ENCODE measurements at regions not wholly inside any gene's neighbourhood (a gene's known extent, or its start where the extent isn't known, plus 50 kb on each side); places are given as distances from the start of the nearest gene placed in this dataset.

GRCh38 chr11:96481204-96481603 lies 91.4 kb downstream of the JRKL start:
- H3K4me3 ChIP-seq (ENCODE audit: low read depth in 1 of 3, low read length in 3 of 3), result no peak overlapping the region
- H3K27ac ChIP-seq (ENCODE audit: low read depth in 1 of 2, low read length in 2 of 2), result no peak overlapping the region

GRCh38 chr11:96481771-96482170 lies 92.0 kb downstream of the JRKL start:
- no peak for DNase-seq (ENCODE audit: low spot score)
- no peak for TF ChIP-seq TAF1 (conservative IDR thresholded peaks at IDR 0.05)
- TF ChIP-seq HNF4G (IDR thresholded peaks at IDR 0.05), result no peak
- no peak for TF ChIP-seq RAD21 (IDR thresholded peaks at IDR 0.05)
- no peak for TF ChIP-seq CTCF (IDR thresholded peaks at IDR 0.05; ENCODE audit: low read depth, low read length, missing input control)
- TF ChIP-seq, protein P1, sequence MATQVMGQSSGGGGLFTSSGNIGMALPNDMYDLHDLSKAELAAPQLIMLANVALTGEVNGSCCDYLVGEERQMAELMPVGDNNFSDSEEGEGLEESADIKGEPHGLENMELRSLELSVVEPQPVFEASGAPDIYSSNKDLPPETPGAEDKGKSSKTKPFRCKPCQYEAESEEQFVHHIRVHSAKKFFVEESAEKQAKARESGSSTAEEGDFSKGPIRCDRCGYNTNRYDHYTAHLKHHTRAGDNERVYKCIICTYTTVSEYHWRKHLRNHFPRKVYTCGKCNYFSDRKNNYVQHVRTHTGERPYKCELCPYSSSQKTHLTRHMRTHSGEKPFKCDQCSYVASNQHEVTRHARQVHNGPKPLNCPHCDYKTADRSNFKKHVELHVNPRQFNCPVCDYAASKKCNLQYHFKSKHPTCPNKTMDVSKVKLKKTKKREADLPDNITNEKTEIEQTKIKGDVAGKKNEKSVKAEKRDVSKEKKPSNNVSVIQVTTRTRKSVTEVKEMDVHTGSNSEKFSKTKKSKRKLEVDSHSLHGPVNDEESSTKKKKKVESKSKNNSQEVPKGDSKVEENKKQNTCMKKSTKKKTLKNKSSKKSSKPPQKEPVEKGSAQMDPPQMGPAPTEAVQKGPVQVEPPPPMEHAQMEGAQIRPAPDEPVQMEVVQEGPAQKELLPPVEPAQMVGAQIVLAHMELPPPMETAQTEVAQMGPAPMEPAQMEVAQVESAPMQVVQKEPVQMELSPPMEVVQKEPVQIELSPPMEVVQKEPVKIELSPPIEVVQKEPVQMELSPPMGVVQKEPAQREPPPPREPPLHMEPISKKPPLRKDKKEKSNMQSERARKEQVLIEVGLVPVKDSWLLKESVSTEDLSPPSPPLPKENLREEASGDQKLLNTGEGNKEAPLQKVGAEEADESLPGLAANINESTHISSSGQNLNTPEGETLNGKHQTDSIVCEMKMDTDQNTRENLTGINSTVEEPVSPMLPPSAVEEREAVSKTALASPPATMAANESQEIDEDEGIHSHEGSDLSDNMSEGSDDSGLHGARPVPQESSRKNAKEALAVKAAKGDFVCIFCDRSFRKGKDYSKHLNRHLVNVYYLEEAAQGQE (IDR thresholded peaks at IDR 0.05), result no peak
- TF ChIP-seq, protein P2, sequence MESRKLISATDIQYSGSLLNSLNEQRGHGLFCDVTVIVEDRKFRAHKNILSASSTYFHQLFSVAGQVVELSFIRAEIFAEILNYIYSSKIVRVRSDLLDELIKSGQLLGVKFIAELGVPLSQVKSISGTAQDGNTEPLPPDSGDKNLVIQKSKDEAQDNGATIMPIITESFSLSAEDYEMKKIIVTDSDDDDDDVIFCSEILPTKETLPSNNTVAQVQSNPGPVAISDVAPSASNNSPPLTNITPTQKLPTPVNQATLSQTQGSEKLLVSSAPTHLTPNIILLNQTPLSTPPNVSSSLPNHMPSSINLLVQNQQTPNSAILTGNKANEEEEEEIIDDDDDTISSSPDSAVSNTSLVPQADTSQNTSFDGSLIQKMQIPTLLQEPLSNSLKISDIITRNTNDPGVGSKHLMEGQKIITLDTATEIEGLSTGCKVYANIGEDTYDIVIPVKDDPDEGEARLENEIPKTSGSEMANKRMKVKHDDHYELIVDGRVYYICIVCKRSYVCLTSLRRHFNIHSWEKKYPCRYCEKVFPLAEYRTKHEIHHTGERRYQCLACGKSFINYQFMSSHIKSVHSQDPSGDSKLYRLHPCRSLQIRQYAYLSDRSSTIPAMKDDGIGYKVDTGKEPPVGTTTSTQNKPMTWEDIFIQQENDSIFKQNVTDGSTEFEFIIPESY (IDR thresholded peaks at IDR 0.05), result no peak
- no peak for TF ChIP-seq EGR1 (IDR thresholded peaks at IDR 0.05; ENCODE audit: low read depth in 2 of 2)
- no peak for TF ChIP-seq JUND (IDR thresholded peaks at IDR 0.05)
- no peak for TF ChIP-seq FOXA1 (IDR thresholded peaks at IDR 0.05)
- TF ChIP-seq RXRA (IDR thresholded peaks at IDR 0.05), result no peak
- no peak for TF ChIP-seq SP1 (IDR thresholded peaks at IDR 0.05)
- TF ChIP-seq, protein P3, sequence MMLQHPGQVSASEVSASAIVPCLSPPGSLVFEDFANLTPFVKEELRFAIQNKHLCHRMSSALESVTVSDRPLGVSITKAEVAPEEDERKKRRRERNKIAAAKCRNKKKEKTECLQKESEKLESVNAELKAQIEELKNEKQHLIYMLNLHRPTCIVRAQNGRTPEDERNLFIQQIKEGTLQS (IDR thresholded peaks at IDR 0.05), result no peak
- TF ChIP-seq HNF4A (conservative IDR thresholded peaks at IDR 0.05), result no peak
- TF ChIP-seq GABPA (IDR thresholded peaks at IDR 0.05 in 1 of 2, conservative IDR thresholded peaks at IDR 0.05 in 1 of 2), result no peak
- TF ChIP-seq NR2F2 (IDR thresholded peaks at IDR 0.05), result no peak
- TF ChIP-seq MAX (IDR thresholded peaks at IDR 0.05), result no peak
- TF ChIP-seq FOXA2 (IDR thresholded peaks at IDR 0.05), result no peak

More at GRCh38 chr11:96481204-96481603, 91.4 kb downstream of the JRKL start:
- H3K9me3 ChIP-seq (ENCODE audit: control insufficient read depth in 4 of 4, low read length in 3 of 4), result peaks cover 0 to 10% (median 0%) of the 10 kb centered on the region in 4 donors
- H3K36me3 ChIP-seq (ENCODE audit: control insufficient read depth in 4 of 4, insufficient read depth in 3 of 4, low read depth in 1 of 4, low read length in 3 of 4), result no peaks in the 10 kb centered on the region
- H3K4me1 ChIP-seq (ENCODE audit: control insufficient read depth in 4 of 4, insufficient read depth in 4 of 4, low read length in 3 of 4), result no peaks in the 10 kb centered on the region
- WGBS, result 28% methylated on average over 1 of the region's 1 CpG
- no peaks in the 10 kb centered on the region for H3K27me3 ChIP-seq (ENCODE audit: control insufficient read depth in 4 of 4, insufficient read depth in 4 of 4, low read length in 3 of 4)
- H3K9ac ChIP-seq (ENCODE audit: low read depth in 1 of 2, low read length in 2 of 2), result no peak overlapping the region
- DNase-seq (ENCODE audit: low spot score), result no peak
- TF ChIP-seq SP1 (IDR thresholded peaks at IDR 0.05) (no peak), TAF1 (conservative IDR thresholded peaks at IDR 0.05) (no peak), FOXA2 (IDR thresholded peaks at IDR 0.05) (no peak), CTCF (IDR thresholded peaks at IDR 0.05; ENCODE audit: low read depth, low read length, missing input control) (no peak), YY1 (IDR thresholded peaks at IDR 0.05) (no peak), MAX (IDR thresholded peaks at IDR 0.05) (no peak), HNF4A (conservative IDR thresholded peaks at IDR 0.05) (no peak), RAD21 (IDR thresholded peaks at IDR 0.05) (no peak), NR2F2 (IDR thresholded peaks at IDR 0.05) (no peak), JUND (IDR thresholded peaks at IDR 0.05) (no peak)

More at GRCh38 chr11:96481771-96482170, 92.0 kb downstream of the JRKL start:
- no peak overlapping the region for H3K27ac ChIP-seq (ENCODE audit: low read depth in 1 of 2, low read length in 2 of 2)
- H3K27me3 ChIP-seq (ENCODE audit: control insufficient read depth in 4 of 4, insufficient read depth in 4 of 4, low read length in 3 of 4), result peaks cover 0 to under 1% (median 0%) of the 10 kb centered on the region in 4 donors
- no peak overlapping the region for H3K4me3 ChIP-seq (ENCODE audit: low read depth in 1 of 3, low read length in 3 of 3)
- no peaks in the 10 kb centered on the region for H3K36me3 ChIP-seq (ENCODE audit: control insufficient read depth in 4 of 4, insufficient read depth in 3 of 4, low read depth in 1 of 4, low read length in 3 of 4)
- no peak overlapping the region for H3K9ac ChIP-seq (ENCODE audit: low read depth in 1 of 2, low read length in 2 of 2)
- 14% methylated on average over 1 of the region's 1 CpG for WGBS
- H3K4me1 ChIP-seq (ENCODE audit: control insufficient read depth in 4 of 4, insufficient read depth in 4 of 4, low read length in 3 of 4), result no peaks in the 10 kb centered on the region
- H3K9me3 ChIP-seq (ENCODE audit: control insufficient read depth in 4 of 4, low read length in 3 of 4), result peaks cover 0 to 5% (median 0%) of the 10 kb centered on the region in 4 donors
